Lower lobe of right lung (tissue), 2 donors: ENCODE measurements at regions not wholly inside any gene's neighbourhood (a gene's known extent, or its start where the extent isn't known, plus 50 kb on each side); places are given as distances from the start of the nearest gene placed in this dataset.
"Not testable (repeated sequence)": the region's sequence is repeated elsewhere in the genome, so short reads cannot be mapped to it uniquely, and the experiment has no call there.

Experiments used
- ATAC-seq, 2 donors: fragments of 200-7000 bp; cut with Tn5 transposase; one replicate each; pipeline ENCODE4 v1.9.1; 2020 to 2022; ENCODE audit warnings: mild to moderate bottlenecking in 2 of 2, moderate library complexity in 2 of 2
- DNase-seq: peaks from one replicate; pipeline ENCODE4 v3.0.0-alpha.2; 2020
- H3K27ac ChIP-seq: fragments of 200-600 bp; one replicate; pipeline ENCODE4 v1.8.0; 2022
- H3K27me3 ChIP-seq: fragments of 200-600 bp; one replicate; pipeline ENCODE4 v1.8.0; 2022; ENCODE audit warnings: low read depth
- H3K36me3 ChIP-seq: fragments of 200-600 bp; one replicate; pipeline ENCODE4 v1.8.0; 2022; ENCODE audit warnings: mild to moderate bottlenecking
- H3K4me1 ChIP-seq: fragments of 200-600 bp; one replicate; pipeline ENCODE4 v1.8.0; 2022
- H3K4me3 ChIP-seq: fragments of 200-600 bp; one replicate; pipeline ENCODE4 v1.8.0; 2022; ENCODE audit warnings: mild to moderate bottlenecking
- H3K9me3 ChIP-seq: fragments of 200-600 bp; one replicate; pipeline ENCODE4 v1.8.0; 2022
- CTCF ChIP-seq: fragments of 200-600 bp; IDR thresholded peaks from one replicate; pipeline ENCODE4 v1.8.0; 2022; ENCODE audit warnings: antibody characterized with exemption, mild to moderate bottlenecking
- intact Hi-C: fragments of 100-400 bp; cut with DNase I; formaldehyde crosslinking; loops from one replicate; pipeline ENCODE4 v1.11.0; 2022
- donor health status: DM: no; HTN: yes; CAD: no; lungs with severe emphysema.

DNA sequence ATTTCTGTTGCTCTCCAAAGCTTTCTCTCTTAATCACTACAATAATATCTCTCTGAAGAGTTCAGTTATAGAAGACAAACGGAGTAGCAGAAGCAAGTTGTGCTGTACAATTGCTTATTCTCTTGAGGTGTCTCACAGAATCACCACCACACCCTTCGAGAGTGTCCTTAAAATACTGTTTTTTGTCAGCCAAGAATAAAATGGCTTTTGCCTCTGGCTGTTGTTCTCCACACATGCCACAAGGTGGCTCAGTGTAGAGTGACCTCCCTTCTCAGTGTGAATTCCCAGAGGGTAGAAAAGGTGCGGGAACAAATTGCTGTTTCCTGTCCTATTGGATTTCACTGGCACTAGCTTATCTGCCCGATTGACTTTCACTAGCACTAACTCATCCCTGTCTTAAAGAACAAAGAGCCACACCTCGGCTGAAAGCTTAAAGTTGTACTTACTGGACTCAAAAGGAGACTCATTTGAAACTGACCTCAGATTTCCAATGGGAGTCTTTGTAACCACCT, 134.2 kb upstream of the SATB1 start:
- Histone ChIP-seq H3K9me3 (no peaks in the 10 kb centered on the region), H3K4me3 (no peak overlapping the region), H3K27me3 (no peaks in the 10 kb centered on the region), H3K27ac (no peak overlapping the region), H3K4me1 (peaks cover 5% of the 10 kb centered on the region), H3K36me3 (no peaks in the 10 kb centered on the region)
- no peak for DNase-seq
- intact Hi-C loops, result no loop called here
- ATAC-seq, result peak; percentile 83 to 85
- peak; percentile 72 for TF ChIP-seq CTCF

DNA sequence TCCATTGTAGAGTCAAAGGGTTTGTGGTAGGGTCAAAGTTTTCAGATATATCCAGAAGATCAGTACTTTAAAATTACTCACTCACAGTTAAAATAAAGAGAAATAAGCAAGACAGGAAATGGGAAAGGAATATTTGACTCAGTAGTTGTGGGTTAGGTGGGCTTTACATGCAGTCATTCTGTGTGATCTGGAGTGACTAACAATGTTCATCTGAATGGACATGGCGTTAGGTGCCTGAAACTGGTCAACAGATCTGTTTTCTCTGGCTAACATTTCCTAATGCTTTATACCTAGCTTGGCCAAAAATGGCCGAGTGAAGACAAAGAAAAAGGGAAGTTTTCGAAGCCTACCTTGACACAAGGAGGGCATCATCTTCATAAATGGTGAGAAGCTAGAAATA, 133.4 kb upstream of the SATB1 start:
- intact Hi-C loops, result no loop called here

DNA sequence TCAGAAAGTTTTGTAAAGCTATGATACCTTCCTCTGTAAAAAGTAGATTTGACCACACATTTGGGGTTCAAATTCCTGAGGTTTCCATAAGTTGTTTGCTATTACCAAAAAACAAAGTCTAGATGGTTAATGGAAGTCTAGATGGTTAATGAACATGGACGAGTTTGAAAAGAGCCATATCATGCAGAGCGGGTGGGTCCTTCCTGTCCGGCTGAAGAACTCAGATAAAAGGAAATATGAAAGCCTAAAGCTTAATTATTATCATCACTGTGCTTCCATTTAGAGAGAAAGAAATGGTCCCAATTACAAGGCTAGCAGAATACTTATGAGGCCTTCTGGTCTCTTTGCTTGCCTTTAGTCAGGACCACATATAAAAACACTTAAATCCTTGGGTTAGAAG, 132.1 kb upstream of the SATB1 start:
- DNase-seq (no peak), ATAC-seq (no peak)
- no peaks in the 10 kb centered on the region for H3K9me3 ChIP-seq
- peaks cover 5% of the 10 kb centered on the region for H3K4me1 ChIP-seq
- intact Hi-C loops, result no loop called here
- no peaks in the 10 kb centered on the region for H3K36me3 ChIP-seq
- H3K27me3 ChIP-seq, result no peaks in the 10 kb centered on the region
- H3K27ac ChIP-seq, result no peak overlapping the region
- no peak overlapping the region for H3K4me3 ChIP-seq
- no peak for TF ChIP-seq CTCF

More for the DNA sequence above, 133.4 kb upstream of the SATB1 start:
- no peaks in the 10 kb centered on the region for H3K9me3 ChIP-seq
- no peaks in the 10 kb centered on the region for H3K36me3 ChIP-seq
- H3K4me3 ChIP-seq, result no peak overlapping the region
- DNase-seq (no peak), ATAC-seq (no peak)
- H3K4me1 ChIP-seq, result peaks cover 5% of the 10 kb centered on the region
- H3K27me3 ChIP-seq, result no peaks in the 10 kb centered on the region
- no peak overlapping the region for H3K27ac ChIP-seq
- TF ChIP-seq CTCF, result no peak

GRCh38 chr3:18556503-18557135, 131.5 kb upstream of the SATB1 start:
- no peaks in the 10 kb centered on the region for H3K27me3 ChIP-seq
- H3K36me3 ChIP-seq, result no peaks in the 10 kb centered on the region
- TF ChIP-seq CTCF, result no peak
- no peak overlapping the region for H3K27ac ChIP-seq
- DNase-seq (no peak), ATAC-seq (no peak)
- H3K4me1 ChIP-seq, result peaks cover 5% of the 10 kb centered on the region
- no peaks in the 10 kb centered on the region for H3K9me3 ChIP-seq
- intact Hi-C loops, result no loop called here
- H3K4me3 ChIP-seq, result no peak overlapping the region

DNA sequence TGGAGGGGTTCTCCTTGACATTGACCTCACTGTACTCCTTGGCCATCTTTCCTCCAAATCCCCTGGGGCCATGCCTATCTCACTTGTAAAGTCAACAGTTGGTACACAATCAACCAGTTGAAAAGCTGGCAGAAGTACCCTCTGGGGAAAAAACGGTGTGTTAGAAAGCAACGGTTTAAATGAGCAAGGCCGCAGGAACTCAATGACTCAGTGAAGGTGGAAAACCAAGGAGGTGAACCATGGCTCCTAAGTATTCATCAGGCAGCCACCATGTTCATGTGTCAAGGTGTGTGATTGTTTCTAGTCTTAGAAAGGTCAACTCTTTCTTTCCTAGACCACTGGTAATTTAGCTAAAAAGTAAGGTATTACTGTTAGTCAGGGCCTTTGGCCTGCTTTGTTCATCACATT, 130.9 kb upstream of the SATB1 start:
- intact Hi-C loops, result no loop called here
- H3K9me3 ChIP-seq, result no peaks in the 10 kb centered on the region

GRCh38 chr3:18552579-18553105, 127.5 kb upstream of the SATB1 start:
- H3K9me3 ChIP-seq, H3K27ac ChIP-seq, intact Hi-C loops, ATAC-seq, DNase-seq, H3K4me1 ChIP-seq, H3K36me3 ChIP-seq, H3K27me3 ChIP-seq, H3K4me3 ChIP-seq: not testable (repeated sequence)

More for the DNA sequence above, 130.9 kb upstream of the SATB1 start:
- Histone ChIP-seq H3K27ac (no peak overlapping the region), H3K27me3 (no peaks in the 10 kb centered on the region), H3K36me3 (no peaks in the 10 kb centered on the region), H3K4me3 (no peak overlapping the region), H3K4me1 (peaks cover 5% of the 10 kb centered on the region)
- ATAC-seq (no peak), DNase-seq (no peak)
- no peak for TF ChIP-seq CTCF
